GM18867 (cell line): ENCODE measurements at regions not wholly inside any gene's neighbourhood (a gene's known extent, or its start where the extent isn't known, plus 50 kb on each side); places are given as distances from the start of the nearest gene placed in this dataset.

Source experiments
- ATAC-seq: cut with Tn5 transposase; IDR thresholded peaks from one replicate; pipeline ENCODE4 v1.9.1; 2021; ENCODE audit warnings: mild to moderate bottlenecking, moderate library complexity; ENCODE audit not compliant: unreplicated experiment

DNA sequence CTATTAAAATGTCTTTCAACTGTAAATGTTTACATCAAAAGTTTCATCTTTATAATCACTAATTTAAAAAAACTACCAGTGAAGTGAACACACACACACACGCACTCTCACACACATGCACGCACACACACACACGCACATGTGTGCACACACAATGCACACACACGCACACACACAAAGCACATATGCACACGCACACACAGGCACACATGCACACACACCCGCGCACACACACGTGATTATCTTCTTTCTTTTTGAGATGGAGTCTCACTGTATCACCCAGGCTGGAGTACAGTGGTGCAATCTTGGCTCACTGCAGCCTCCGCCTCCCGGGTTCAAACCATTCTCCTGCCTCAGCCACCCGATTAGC, 80.0 kb upstream of the FRMD1 start:
- ATAC-seq, result no peak

DNA sequence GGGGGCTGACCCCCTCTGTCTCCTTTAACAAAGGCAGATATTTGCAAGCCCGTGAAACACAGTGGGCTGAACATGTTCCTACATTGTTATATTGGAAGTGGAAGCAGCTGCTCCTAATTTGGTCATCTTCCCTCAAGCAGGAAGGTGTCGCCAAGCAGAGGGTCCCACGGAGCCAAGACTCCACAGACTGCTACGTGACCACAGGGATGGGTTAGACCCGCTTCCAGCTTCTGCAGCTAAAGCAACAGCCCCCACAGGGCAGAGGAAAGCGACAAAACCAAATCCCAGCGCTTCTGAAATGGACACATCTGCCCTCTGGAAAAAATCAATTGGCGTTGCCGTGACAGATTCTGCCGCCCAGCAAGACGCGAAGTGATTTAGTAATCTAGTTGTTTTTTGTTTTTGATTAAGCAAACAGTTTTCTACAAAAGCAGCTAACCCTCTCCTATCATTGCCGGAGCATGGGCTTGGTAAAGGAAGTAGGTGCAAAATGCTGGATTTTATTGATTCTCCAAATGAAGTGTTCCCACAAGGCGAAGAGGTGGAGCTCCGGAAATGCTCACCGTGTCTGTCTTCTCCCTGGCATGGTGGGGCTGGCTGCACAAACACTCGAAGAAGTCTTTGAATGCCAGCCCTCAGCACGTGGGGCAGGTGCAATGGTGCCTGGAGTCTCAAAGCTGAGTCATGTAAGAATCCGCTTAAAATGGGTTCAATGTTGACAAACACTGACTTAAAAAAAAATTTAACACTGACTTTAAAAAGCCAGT, 79.4 kb upstream of the FRMD1 start:
- ATAC-seq, result no peak

DNA sequence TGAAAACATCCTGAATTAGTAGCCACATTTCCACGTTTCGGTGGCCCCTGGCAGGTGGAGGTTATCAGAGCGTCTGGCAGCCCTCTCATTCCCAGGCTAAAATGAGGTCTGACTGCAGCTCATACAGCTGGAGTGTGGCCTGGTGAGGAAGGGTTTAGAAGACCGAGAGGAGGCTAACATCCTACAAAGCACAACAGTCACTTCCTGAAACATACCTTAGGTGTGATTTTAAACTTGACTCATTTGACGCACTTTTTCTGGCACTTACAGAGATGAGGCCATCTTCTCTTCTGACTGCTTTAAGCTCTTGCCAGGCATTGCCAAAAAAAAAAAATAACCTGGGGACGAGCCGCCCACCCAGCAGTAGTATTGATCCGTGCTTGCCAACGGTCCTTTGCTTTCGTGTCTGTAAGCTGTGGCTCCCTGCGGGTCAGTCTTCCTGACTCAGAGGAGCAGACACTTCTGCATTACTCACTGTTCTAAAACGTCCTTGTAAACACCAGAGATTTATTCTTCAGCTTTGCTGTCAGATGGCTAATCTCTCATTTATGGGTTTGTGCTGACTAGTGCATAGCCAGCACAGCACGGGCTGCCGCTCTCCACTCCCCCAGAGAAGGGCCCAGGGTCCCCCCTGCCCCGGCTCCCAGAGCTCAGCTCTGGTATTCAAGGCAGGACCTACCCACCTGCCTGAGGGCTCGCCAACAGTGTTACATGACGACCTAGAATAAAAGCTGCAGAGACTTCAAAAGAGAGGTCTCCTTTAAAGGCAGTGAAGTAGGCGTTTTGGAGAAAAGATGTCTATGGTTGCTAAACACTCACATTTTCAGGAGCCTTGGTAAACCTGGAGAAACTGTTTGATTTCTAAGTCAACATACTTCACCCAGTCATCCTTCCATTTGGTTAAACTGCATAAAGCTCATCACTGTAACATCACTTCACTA, 78.5 kb upstream of the FRMD1 start:
- ATAC-seq, result no peak

DNA sequence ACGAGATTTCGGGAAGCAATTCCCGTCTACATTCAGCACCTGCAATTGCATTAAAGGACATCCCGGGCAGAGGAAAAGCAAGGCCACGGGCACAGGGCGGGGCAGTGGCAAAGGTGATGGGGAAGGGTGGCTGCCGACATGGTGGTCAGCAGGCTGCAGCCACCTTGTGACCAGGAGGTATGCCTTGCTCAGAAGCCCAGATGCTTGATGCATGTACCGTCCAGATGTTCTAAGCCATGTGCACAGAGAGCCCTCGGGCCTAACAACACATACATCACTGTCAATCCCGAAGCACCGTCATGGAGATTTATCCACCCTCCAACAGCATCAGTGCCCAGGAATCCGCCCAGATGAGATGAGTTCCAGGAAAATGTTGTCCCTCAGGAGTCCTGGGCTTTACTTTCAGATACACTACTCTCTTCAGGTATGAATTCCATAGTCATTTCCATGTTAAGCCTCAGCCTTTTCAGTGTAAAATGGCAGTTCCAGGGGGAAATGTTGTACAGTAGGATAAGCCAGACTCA, 77.8 kb upstream of the FRMD1 start:
- no peak for ATAC-seq

DNA sequence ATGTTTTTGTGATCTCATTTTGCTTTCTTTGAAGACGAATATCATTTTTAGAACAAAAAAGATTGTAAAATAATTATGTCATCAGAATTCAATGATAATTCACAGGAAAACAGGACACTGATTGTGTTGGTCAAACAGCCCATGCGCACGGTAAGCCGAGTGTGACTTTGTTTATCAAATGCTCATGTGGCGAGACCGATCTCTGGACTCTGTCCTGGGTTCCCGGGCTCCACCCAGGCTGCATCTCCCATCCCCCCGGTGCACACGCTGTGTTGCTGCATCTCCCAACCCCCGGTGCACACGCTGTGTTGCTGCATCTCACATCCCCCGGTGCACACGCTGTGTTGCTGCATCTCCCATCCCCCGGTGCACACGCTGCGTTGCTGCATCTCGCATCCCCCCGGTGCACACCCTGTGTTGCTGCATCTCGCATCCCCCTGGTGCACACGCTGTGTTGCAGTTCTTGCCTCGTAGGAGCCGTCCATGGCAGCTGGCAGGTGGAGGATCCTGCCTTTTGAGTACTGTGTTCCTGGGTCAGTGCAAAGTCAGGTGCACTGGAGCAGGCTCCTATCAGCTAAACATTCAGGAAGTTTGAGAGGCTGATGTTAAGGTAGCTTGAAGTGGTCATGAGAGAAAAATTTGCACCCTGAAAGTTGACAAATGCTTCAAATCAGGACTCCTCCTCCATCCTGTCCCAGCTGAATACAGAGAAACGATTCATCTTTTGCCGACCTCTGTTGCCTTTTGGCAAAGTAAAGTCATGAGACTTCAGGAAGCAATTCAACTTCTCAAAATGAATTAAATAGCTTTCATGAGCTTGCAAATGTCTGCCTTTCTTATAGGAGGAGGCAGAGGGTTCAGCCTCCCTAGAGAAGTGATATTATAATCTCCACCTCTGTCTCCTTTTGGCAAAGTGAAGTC, 77.1 kb upstream of the FRMD1 start:
- ATAC-seq, result no peak

DNA sequence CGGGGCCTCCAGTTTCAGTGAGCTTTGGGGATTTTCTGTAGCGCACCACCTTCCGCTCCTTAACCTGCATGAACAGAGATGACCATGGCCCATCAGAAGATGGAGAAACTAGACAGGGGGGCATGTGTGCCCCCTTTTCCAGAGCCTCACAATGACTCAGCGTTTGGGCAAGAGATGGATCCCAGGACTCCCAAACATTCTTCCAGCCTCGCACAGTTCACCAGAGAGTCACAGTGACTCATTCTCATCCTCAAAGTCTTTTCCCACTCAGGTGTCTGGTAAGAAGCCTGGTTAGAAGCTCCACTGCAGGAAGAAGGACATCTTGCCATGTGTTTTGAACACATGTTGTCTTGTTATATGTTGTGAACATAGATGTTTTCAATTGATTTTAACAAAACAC, 76.2 kb upstream of the FRMD1 start:
- no peak for ATAC-seq

DNA sequence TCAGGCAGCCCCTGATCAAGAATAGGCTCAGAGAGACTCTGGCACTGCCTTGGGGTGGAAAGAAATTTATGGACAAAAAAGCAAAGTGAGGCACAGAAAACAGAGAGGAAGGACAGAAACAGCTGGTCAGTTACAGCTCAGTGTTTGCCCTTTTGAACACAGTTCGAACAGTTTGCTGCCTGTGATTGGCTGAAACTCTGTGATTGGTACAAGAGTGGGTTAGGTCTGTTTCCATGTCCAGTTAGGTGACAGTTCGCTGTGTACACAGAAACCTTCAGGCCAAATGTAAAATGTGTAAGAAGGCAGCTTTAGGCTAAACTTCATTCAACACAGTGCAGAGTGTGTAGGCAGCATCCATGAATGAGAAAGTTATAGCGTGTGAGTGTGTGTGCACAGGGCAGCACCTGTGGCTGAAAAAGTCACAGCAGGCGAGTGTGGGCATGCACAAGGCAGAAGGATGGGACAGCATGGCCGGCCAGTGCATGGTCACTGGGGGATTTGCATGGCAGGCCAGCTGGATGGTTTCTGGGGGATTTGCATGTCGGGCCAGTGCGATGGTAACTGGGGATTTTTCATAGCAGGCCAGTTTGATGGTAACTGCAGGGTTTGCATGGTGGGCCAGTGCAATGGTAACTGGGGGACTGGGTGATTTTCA, 75.4 kb upstream of the FRMD1 start:
- no peak for ATAC-seq

DNA sequence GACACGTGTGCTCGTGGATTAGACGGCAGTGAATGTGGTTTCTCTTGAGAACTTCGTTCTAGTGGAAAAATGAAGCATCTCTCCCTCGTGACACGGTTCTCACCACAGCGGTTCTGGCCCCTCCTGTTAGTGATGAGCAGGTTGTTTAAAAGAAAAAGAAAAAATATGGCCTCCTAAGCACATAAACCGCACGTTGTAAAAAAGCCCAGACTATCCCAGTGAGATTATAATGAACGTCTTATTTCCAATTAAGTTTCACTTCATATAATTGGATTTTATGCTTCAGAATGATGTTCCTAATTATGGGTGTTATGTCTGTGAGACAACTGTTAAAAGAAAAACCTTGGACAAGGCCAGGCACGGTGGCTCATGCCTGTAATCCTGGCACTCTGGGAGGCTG, 74.5 kb upstream of the FRMD1 start:
- no peak for ATAC-seq

DNA sequence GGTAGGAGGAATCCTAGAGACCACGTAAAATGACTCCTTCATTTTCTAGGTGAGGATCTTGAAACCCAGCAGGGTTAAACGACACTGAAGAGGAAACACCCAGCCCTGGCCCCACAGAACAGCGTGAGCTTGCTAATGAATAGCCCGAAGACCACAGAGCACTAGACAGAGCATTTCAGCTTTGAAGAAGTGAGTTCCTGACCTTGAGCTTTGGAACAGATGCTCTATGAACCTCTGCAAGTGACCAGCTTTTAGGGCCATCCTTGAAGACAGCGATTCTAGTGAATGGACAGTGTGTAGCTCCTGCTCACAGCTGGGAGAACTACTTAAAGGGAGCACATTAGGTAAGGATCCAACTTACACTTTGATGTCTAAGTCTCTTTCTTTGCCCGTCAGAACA, 74.0 kb upstream of the FRMD1 start:
- no peak for ATAC-seq

DNA sequence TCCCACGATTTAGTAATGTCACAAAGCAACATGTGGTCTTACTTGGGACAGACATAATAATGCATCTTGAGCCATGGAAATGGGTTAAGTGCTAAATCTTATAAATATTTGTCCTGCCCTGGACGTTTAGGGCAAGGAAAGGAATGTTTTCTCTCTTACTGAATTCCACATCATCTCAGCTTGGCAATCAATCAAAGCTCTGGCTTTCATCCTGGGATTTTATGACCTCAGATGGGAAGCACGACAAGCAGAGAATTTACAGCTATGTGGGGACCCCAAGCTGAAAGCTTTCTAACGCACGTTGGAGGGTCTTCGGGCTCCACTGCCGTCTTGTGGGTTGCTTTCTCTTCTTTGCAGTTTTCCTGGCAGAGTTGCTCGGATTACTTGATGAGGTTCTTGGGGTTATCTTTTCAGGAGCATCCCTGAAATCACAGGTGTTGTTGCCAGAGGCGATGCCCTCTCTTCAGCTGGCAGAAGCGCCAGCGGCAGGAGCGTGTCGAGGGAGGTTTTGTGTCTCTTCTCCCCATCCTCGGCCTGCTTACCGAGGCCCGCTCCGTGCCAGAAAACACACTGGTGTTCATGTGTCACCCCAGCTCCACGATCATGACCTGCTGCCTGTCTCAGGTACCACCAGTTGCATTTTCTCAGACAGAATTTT, 73.4 kb upstream of the FRMD1 start:
- no peak for ATAC-seq

DNA sequence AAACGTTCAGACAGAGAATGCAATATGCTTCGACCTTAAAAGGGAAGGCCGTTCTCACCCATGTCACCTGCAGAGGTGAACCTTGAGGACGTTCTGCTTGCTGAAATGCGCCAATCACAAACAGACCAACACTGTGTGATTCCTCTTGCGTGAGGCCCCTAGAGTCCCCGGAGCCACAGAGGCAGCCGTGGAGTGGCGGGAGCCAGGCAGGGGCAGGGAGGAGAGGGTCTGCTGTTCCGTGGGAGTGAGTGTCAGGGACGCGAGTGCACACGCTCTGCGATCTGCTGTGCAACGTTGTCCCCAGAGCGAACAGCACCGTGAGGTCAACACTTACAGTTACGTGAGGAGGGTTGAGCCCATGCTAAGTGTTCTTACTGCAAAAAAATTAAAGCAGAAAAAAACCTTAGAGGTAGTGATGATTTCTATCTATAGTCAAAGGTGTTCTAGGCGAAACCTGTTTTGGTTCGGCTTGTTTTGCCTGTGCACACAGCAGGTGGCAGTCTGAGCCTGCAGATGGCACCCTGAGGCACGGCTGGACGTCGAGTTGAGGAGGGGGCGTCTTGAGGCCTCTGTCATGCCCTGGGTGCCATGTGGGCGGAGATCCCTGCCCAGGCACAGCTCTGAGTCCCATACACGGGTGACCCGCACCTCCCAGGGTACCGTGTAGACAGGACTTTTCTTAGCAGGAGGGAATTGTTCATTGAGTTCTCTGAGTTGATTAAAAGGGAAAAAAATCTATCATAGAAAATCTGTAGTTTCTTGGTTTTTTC, 71.7 kb upstream of the FRMD1 start:
- ATAC-seq, result no peak

DNA sequence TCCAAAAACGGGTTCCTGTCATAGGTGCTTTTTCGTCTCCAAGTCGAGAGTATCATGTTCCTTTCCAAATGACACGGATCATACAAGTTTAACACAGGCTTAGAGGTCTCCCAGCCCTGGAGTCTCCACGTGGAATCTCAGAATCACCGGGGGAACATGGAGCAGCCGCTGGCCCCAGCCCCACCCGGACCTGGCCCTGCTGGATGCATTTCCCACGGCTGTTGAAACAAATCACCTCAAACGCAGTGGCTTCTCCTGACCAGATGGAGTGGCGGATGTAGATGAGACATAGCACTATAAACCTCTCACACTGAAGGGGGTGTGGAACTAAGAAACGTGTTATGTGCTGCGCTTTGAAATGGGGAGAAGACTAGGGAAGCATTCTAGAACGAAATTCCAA, 70.0 kb upstream of the FRMD1 start:
- ATAC-seq, result no peak

DNA sequence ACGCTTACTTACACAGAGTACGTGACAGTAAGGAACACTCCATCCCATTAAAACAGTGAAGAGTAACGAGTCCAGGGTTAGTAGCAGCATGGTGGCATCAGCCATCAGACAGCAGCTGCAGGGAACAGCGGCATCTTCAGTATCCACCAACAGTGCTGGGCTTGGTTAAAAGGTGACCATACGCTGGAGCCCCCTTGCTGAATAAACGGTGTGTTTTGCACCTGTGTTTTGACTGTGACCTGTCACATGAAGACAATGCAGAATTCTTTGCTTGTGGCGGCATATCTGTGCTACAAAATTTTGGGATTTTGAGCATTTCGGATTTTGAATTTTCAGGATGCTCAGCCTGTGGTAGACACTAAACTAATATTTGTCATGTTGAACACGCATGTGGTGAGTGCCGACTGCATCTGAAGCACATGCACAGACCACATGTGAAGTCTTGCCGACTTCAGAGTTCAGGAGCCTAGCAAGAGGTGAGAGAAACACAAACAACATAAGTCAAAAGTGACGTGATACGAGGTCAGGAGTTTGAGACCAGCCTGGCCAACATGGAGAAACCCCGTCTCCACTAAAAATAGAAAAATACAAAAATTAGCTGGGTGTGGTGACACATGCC, 69.3 kb upstream of the FRMD1 start:
- ATAC-seq, result no peak

DNA sequence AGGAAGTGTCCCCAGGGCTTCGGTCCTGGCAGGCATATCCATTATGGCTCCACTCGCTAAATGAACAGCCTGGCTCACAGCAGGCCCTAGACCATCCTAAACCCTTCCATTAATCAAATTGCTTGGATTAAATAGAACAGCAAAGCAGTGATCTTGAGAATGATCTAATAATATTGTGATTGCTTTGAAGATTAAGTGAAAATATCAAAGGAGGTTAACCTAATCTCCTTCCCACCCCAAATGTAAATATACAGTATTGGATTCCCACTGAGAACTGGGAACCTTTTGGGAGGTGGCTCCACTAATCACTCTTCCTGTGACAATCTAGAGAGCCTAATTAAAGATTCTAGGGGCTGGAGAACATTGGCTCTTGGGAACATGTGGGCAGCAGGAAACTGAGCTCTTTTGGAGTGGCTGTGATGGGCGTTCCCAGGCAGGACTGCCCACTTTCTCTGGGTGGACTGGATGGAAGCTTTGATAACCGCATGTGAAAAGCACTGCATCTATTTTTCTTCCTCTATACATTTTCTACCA, 68.3 kb upstream of the FRMD1 start:
- ATAC-seq, result no peak

DNA sequence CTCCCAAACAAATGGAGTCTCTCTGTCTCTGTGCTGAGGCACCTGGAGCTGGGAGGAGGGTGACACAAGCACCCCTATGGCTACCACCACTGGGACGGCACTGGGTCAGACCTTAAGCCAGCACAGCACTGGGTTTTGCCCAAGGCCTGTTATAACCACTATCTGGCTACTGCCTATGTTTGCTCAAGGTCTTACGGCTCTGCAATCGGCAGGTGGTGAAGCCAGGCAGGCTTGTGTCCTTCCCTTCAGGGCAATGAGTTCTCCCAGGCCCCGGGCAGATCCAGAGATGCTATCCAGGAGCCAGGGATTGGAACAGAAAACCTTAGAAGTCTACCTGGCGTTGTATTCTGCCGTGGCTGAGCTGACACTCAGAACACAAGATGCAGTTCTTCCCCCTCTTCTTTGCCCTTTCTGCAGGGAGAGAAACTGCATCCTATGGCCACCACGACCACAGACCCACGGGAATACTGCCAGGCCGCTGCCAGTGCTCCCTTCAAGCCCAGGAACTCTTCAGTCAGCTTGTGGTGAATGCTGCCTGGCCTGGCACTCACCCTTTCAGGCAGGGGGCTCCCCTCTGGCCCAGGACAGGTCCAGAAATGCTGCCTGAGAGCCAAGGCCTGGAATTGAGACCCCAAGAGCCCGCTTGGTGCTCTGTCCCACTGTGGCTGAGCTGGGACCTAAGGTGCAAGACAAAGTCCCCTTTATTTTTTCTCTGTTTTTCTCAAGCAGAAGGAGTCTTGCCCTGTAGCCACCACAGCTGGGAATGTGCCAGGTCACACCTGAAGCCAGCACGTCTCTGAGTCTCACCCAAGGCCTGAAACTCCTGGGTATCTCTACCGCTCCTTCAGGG, 67.0 kb upstream of the FRMD1 start:
- no peak for ATAC-seq

DNA sequence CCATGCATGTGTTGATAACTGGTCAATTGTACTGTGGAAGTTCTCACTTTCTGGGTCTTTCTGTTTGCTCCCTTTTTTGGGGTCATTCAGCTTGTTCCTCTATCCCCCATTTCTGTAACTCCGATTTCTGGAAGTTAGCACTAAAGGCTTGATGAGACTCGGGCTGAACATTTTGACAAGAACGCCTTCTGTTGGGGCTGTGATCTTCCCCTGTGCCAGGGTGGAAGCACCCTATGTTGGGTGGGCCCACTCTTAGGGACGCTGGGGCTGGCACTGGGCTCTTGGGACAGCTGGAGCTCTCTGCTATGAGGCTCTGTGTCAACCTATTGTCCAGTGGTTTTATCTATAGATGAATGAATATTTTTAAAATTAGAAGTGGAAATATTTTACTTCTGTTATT, 60.1 kb upstream of the FRMD1 start:
- ATAC-seq, result no peak

DNA sequence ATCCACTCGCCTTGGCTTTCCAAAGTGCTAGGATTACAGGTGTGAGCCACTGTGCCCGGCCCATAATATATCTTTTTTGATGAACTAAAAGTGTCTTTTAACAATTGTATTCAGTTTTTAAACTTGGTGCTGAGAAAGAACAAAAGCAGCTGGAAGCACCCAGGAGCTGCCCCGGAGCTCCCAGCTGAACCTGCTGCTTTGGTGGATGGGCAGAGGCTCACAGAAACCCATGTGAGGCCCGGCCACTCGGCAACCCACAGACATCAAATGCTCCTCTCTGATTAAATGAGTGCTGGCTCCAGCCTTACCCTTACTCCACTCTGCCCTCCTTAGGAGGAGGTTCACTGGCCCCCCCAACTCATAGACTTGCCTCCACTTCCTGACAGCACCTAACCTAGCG, 59.4 kb upstream of the FRMD1 start:
- ATAC-seq, result no peak

DNA sequence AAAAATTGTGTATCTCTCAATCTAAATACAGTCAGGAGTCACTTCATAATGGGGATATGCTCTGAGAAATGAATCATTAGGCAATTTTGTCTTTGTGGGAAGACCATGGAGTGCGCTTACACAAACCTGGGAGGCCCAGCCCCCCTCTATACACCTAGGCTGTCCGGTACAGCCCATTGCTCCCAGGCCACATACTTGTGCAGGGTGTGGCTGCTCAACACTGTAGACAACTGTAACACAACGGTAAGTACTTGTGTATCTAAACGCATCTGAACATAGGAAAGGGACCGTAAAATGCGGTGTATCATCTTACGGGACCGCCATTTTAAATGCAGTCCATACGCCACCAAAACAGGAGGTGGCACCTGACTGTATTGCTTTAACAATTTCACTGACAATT, 58.0 kb upstream of the FRMD1 start:
- ATAC-seq, result no peak
